Epithelial cell of esophagus (primary cell): ENCODE measurements at regions not wholly inside any gene's neighbourhood (a gene's known extent, or its start where the extent isn't known, plus 50 kb on each side); places are given as distances from the start of the nearest gene placed in this dataset.

Source experiments
- DNase-seq: peaks from one replicate; pipeline ENCODE4 v3.0.0; 2010; ENCODE audit warnings: low read depth
- H3K4me3 ChIP-seq: 2 replicates; pipeline ENCODE4 v1.5.1; 2011; ENCODE audit warnings: mild to moderate bottlenecking, low read length, control low read depth
- TF ChIP-seq, protein P1 (sequence below): IDR thresholded peaks from 2 replicates; pipeline ENCODE4 v1.5.1; 2011; ENCODE audit warnings: low read depth, mild to moderate bottlenecking, low read length, control low read depth, inconsistent platforms; ENCODE audit not compliant: insufficient read depth; ENCODE audit errors: missing control alignments

- peak; percentile 56 for DNase-seq
- TF ChIP-seq, protein P1, sequence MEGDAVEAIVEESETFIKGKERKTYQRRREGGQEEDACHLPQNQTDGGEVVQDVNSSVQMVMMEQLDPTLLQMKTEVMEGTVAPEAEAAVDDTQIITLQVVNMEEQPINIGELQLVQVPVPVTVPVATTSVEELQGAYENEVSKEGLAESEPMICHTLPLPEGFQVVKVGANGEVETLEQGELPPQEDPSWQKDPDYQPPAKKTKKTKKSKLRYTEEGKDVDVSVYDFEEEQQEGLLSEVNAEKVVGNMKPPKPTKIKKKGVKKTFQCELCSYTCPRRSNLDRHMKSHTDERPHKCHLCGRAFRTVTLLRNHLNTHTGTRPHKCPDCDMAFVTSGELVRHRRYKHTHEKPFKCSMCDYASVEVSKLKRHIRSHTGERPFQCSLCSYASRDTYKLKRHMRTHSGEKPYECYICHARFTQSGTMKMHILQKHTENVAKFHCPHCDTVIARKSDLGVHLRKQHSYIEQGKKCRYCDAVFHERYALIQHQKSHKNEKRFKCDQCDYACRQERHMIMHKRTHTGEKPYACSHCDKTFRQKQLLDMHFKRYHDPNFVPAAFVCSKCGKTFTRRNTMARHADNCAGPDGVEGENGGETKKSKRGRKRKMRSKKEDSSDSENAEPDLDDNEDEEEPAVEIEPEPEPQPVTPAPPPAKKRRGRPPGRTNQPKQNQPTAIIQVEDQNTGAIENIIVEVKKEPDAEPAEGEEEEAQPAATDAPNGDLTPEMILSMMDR, result no peak
- H3K4me3 ChIP-seq, result no peak overlapping the region
These were observed 291.2 kb upstream of the STXBP5 start for GRCh38 chr6:146912730-146913685.

GRCh38 chr6:146913842-146914488, 290.3 kb upstream of the STXBP5 start:
- TF ChIP-seq, protein P1, result no peak
- peak overlapping the region; percentile 5 for H3K4me3 ChIP-seq

GRCh38 chr6:146914489-146915483, 289.4 kb upstream of the STXBP5 start:
- TF ChIP-seq, protein P1, result no peak
- peak overlapping the region; percentile 6 for H3K4me3 ChIP-seq
- DNase-seq, result peak; percentile 84

More at GRCh38 chr6:146913842-146914488, 290.3 kb upstream of the STXBP5 start:
- peak; percentile 93 for DNase-seq

DNA sequence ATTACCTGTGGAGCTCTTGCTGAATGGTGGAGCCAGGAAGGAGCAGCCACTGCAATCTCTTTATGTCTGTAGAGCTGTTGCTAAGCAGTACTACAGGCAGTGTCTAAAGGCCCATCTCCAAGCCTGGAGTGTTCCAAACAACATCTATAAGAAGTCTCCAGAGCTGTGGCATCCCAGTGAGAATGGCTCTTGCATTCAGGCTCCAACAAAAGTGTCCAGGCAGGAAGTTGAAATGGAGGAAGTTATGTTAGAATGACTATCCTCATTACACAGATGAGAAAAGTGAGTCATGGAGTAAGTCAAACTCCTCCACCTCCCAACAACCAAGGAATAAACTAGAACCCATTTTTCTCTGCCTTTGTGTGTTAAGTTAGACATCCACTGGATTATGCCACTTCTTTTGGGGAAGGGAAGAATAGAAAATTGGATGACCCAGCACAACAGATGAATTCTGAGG, 288.5 kb upstream of the STXBP5 start:
- H3K4me3 ChIP-seq, result peak overlapping the region; percentile 4
- TF ChIP-seq, protein P1, result no peak
- peak; percentile 75 for DNase-seq

GRCh38 chr6:146916435-146917025, 287.7 kb upstream of the STXBP5 start:
- H3K4me3 ChIP-seq, result no peak overlapping the region
- TF ChIP-seq, protein P1, result no peak
- peak; percentile 11 for DNase-seq

DNA sequence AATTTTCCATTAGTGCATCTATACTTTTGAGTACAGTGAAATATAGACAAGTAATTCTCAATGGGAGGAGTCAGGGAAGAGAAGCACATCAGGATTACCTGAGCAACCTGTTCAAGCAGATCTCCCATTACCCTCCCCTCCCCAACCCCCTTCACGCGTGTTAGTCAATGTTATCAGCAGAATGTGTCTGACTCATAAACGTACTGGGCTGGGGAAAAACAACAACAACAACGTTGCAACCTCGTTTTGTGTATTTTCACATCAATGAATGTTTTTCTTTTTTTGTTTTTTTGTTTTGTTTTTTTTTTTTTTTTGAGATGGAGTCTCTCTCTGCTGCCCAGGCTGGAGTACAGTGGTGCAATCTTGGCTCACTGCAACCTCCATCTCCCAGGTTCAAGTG, 287.0 kb upstream of the STXBP5 start:
- peak; percentile 58 for DNase-seq
- TF ChIP-seq, protein P1, result no peak
- H3K4me3 ChIP-seq, result no peak overlapping the region
